Lung microvascular endothelial cell (primary cell): ENCODE measurements at regions not wholly inside any gene's neighbourhood (a gene's known extent, or its start where the extent isn't known, plus 50 kb on each side); places are given as distances from the start of the nearest gene placed in this dataset.

Source experiments
- DNase-seq, 2 donors: peaks; one replicate each; pipeline versions ENCODE4 v3.0.0 to v3.0.0-alpha.2; 2010; ENCODE audit warnings: low read depth in 2 of 2

- DNase-seq, result no peak
These were observed 65.7 kb upstream of the EXOC1L start for GRCh38 chr4:55753856-55754255.

- peak in 1 of 2 donors; percentile 78 for DNase-seq
These were observed 64.7 kb upstream of the EXOC1L start for GRCh38 chr4:55754754-55755350.

- no peak for DNase-seq
These were observed 63.4 kb upstream of the EXOC1L start for GRCh38 chr4:55756208-55756607.

- DNase-seq, result peak in 1 of 2 donors; percentile 3
These were observed 62.1 kb upstream of the EXOC1L start for GRCh38 chr4:55757356-55757952.

GRCh38 chr4:55758066-55758465 lies 61.5 kb upstream of the EXOC1L start:
- peak in 1 of 2 donors; percentile 46 for DNase-seq

- peak in 1 of 2 donors; percentile 14 for DNase-seq
These were observed 61.0 kb upstream of the EXOC1L start for GRCh38 chr4:55758570-55758969.

- DNase-seq, result no peak
These were observed 56.8 kb upstream of the EXOC1L start for GRCh38 chr4:55762819-55763218.

GRCh38 chr4:55763996-55764395 lies 55.6 kb upstream of the EXOC1L start:
- no peak for DNase-seq

GRCh38 chr4:55765070-55765469 lies 54.5 kb upstream of the EXOC1L start:
- DNase-seq, result no peak

- peak; percentile 45 to 70 for DNase-seq
These were observed 51.3 kb upstream of the EXOC1L start for GRCh38 chr4:55768291-55768690.
